ENCODE measurements at regions not wholly inside any gene's neighbourhood (a gene's known extent, or its start where the extent isn't known, plus 50 kb on each side); places are given as distances from the start of the nearest gene placed in this dataset.
A peak's percentile ranks its signal among the peaks of the same experiment; 100 is the strongest.
"Not testable (repeated sequence)": the region's sequence is repeated elsewhere in the genome, so short reads cannot be mapped to it uniquely, and the experiment has no call there.

DNA sequence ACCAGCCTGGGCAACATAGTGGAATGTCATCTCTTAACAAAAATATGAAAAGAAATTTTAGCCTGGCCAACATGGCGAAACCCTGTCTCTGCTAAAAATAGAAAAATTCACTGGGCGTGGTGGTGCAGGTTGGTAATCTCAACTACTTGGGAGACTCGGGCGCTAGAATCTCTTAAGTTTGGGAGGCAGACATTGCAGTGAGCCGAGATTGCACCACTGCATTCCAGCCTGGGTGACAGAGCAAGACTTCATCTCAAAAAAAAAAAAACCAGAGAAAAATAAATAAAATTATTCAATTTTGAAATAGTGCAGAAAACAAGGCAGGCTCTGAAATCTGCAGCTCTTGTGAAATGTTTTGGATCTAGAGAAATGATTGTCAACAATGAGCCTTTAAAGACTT is 397.3 kb upstream of the AMELY start:
- no peak for DNase-seq

- DNase-seq, result no peak
These were observed 390.8 kb upstream of the AMELY start for GRCh38 chrY:7302306-7302705.

DNA sequence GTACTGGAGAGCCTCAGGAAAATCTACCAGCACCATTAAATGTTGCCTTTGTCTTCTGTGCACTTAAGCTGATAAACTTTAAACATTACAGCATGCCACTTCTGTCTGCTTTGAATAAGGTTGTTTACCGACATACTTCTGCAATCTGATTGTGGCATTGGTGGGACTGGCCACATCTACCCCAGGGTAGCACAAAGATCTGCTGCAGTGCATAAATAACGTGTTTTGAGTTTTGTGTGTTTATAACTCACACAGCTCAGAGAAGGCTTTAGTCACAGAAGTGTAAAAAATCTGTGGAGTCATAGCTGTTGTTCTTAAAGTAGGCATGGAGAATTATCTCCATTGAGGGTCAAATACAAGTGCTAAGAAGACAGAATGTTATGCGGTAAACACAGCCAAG is 388.4 kb upstream of the AMELY start:
- no peak for DNase-seq

GRCh38 chrY:7292113-7292512 is 380.6 kb upstream of the AMELY start:
- no peak for DNase-seq

- DNase-seq, result no peak
These were observed 378.6 kb upstream of the AMELY start for GRCh38 chrY:7289889-7290833.

- DNase-seq, result no peak
These were observed 377.1 kb upstream of the AMELY start for GRCh38 chrY:7288611-7289010.

DNA sequence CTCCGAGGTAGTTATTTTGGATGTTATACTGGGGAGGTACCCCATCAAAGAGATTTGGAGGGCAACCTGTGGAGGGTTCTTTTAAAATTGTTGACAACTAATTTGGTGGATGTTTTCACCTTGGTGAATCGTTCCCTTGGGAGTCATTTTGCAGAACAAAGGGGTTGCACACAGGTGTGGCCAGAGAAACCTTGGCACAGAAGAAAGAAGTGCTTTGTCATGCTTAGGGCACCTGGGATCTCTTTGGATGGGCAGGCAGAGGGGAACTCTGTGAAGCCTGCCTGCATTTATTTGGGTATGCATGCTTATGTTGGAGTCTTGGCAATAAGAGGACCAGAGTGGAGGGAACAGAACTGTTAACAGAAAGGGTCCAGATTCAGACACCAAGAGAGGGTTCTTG is 376.4 kb upstream of the AMELY start:
- not testable (repeated sequence) for DNase-seq

- no peak for DNase-seq
These were observed 373.8 kb upstream of the AMELY start for GRCh38 chrY:7285388-7285787.

GRCh38 chrY:7283001-7283400 is 371.4 kb upstream of the AMELY start:
- no peak for DNase-seq

- DNase-seq, result not testable (repeated sequence)
These were observed 368.7 kb upstream of the AMELY start for GRCh38 chrY:7280151-7280740.

DNA sequence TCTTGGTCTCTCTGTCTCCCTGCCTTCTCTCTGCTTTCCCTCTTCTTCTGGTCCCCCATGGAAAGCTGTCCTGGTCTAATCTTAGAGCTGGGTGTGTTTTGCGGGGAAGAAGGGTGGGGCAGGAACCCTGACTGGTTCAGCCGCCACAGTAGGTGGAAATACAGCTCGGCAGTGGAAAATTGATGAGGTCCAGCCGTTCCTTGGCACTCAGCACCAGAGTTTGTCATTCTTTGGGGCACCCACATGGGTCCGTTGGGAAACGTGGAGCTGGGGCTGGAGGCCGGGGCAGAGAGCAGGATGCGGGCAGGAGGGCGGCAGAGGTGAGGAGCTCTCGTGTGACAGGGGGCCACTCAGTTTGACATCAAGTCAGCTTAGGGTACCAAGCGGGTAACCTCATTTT is 364.2 kb upstream of the AMELY start:
- no peak for DNase-seq

DNA sequence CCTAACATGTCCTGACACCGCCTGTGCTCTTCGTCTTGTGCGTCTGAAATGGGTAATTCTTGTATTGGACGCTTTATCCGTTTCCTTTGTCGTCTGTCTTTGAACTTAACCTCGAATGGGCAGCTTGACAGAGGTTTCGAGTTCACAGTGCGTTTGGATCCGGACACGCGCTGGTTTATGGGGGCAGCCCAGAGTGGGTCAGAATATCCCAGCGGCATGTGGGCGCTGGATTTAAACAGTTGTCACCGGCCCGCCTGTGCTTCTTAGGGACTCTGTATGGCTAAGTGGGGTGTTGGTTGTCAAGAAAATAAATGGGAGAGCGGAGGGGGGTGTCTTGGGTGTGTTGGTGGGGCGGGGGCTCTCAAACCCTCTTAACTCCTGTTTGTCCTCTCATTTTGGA is 363.5 kb upstream of the AMELY start:
- no peak for DNase-seq

- DNase-seq, result peak; percentile 56
These were observed 362.9 kb upstream of the AMELY start for GRCh38 chrY:7274369-7274913.

DNA sequence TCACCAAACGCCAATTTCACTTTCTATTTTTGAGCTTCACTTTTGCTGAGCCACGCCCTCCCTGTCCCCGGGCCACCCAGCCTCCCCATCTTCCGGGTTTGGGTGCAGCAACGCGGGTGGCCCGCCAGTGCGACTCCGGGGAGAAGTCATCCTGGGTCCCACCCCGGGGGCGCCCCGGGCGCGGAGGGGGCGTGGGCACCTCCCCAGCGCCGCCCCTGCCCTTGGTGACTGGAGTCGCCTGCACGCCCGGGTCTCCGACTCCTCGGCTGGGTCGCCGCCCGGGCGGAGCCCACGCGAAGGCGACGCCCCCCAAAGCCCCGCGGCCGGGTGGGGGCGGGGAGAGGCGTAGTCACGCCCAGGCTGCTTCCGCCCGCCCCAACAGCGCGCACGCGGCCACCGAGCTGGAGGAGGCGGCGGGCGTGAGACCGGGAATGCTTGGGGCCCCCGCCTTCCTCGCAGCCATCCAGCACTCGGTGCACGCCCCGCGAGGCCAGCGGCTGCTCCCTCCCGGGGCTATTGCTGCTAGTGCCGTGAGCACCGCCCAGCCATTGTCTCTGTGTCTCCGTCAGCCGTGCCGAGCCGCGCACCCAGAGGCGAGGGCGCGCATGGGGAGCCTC is 362.1 kb upstream of the AMELY start:
- DNase-seq, result peak; percentile 85

DNA sequence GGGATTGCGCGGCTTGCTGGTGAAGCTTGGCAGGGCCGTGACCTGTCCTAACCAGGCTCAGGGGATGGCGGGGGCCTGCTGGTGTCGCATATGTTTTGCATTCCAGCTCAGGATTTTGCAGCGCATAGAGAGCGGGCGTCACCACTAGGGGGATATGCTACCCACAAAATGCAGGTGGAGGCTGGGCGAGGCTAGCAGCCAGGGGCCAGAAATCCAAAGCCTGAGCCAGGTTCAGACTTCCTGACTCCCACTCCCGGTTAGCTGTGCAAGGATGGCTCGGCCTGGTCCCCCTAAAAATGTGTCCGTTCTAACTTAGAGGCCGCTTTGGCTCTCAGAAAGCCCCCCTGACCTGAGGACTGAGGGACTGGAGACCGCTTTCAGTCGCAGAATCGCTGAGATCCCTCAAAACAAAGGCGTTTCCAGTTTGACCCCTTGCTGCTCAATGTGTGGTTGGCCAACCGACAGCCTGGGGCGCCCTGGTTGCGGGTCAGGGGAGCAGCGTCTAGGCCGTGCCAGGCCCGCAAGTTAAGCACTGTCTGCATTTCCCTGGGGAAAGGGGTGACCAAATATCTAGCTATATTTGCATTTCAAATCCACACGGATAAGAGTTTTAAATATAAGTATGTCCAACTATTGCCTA is 361.1 kb upstream of the AMELY start:
- DNase-seq, result peak; percentile 70

DNA sequence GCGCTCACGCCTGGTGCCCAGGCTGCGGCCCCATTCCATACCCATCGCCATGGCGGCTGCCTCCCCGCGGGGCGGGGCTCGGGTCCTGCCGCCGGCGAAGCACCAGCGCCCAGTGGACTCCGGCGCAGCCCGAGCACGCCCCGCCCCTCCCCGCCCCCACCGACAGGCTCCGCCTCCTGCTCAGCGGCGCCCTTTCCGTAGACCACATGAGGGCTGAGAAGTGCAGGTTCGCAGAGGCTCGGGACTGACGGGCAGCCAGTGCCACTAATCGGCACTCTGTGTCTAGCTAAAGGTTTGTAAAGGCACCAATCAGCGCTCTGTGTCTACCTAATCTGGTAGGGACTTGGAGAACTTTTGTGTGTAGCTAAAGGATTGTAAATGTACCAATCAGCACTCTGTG is 352.2 kb upstream of the AMELY start:
- DNase-seq, result no peak

DNA sequence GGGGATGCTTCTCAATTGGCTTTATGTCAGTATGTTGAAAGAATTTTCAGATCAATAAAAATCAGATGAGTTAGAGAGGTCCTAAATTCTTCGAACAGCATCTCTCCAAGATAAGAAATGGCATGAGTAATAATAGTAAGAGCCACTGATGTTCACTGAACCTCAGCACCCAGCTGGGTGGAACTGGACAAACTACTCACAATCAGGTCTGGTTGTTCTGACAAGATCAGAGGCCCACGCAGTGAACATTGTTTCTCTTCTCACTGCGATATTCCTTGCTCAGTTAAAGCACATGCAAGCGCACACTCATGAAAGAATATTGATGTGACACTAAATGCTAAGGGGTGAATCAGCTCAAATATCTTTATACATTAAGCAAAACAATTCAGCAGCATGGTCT is 351.0 kb upstream of the AMELY start:
- DNase-seq, result no peak

- DNase-seq, result no peak
These were observed 349.7 kb upstream of the AMELY start for GRCh38 chrY:7261254-7261653.

DNA sequence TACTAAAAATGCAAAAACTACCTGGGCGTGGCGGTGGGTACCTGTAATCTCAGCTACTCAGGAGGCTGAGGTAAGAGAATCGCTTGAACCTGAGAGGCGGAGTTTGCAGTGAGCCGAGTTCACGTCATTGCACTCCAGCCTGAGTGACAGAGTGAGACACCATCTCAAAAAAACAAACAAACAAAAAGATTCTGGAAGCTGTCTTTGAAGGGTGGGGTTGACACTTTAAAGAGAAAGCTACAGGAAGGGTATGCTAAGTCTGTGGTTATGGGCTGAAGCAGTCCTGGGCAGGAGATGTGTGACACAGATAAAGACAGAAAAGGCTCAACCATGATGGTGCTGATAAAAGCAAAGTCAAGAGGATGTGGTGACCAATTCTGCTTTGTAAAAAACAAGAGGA is 328.5 kb upstream of the AMELY start:
- DNase-seq, result peak; percentile 43

- DNase-seq, result no peak
These were observed 300.4 kb upstream of the AMELY start for GRCh38 chrY:7211971-7212370.

DNA sequence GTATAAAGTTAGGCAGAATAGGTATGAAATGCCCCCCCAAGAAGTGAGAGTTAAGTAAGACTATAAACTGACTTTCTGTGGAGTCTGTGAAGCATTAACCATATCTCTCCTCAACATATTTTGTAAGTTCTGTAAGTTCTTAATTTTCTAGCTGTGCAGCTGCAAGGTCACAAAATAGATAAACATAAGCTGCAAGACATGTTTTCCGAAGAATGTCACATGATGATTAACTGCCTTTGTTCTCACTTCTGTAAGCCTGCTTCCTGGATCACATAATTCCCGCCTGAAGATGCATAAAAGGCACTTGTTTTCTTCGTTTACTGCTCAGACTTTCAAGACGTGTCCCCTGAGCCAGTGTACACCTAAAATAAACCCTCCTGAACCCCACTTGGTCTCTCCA is 292.9 kb upstream of the AMELY start:
- no peak for DNase-seq

DNA sequence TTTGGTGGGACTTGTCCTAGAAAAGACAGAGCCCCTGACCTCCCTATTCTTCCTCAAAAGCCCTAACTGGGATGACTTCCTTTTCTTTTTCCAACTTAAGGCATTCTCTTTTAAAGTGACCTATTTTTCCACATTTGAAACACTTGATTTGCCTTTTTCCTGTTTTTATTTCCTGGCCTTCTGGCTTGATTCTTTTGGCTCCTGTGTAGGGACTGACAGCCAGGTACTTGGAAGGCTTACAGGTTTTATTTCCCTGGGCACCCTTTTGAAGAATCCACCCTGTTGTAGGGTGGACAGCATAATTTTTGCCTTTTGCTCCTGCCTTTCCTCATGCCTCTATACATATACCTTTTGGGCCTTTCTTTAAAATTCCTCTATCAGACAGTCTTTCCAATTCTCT is 271.0 kb upstream of the AMELY start:
- no peak for DNase-seq

DNA sequence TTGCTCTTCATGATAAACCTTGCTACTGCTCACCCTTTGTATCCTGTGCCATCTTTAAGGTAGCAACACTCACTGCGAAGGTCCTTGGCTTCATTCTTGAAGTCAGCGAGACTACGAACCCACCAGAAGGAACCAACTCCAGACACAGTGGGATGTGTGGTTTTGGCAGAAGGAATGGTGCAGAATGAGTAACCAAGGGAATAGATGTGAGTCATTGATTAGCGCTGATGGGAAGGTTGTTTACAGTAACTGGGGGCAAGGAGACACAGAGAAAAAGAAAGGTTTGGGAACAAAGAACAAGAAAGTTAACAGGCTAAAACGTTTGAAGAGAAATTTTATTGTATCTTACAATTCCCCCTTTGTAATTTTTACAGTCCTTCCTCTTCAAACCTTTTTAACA is 266.1 kb upstream of the AMELY start:
- no peak for DNase-seq
